ENCODE measurements at regions not wholly inside any gene's neighbourhood (a gene's known extent, or its start where the extent isn't known, plus 50 kb on each side); places are given as distances from the start of the nearest gene placed in this dataset.

- TF ChIP-seq, protein P1, sequence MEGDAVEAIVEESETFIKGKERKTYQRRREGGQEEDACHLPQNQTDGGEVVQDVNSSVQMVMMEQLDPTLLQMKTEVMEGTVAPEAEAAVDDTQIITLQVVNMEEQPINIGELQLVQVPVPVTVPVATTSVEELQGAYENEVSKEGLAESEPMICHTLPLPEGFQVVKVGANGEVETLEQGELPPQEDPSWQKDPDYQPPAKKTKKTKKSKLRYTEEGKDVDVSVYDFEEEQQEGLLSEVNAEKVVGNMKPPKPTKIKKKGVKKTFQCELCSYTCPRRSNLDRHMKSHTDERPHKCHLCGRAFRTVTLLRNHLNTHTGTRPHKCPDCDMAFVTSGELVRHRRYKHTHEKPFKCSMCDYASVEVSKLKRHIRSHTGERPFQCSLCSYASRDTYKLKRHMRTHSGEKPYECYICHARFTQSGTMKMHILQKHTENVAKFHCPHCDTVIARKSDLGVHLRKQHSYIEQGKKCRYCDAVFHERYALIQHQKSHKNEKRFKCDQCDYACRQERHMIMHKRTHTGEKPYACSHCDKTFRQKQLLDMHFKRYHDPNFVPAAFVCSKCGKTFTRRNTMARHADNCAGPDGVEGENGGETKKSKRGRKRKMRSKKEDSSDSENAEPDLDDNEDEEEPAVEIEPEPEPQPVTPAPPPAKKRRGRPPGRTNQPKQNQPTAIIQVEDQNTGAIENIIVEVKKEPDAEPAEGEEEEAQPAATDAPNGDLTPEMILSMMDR (IDR thresholded peaks at IDR 0.05) = no peak
- no peaks in the 10 kb centered on the region for H3K36me3 ChIP-seq
- no peaks in the 10 kb centered on the region for H3K27me3 ChIP-seq (ENCODE audit: low read depth)
- intact Hi-C loops (cut with DNase I) = no loop called here
- no peaks in the 10 kb centered on the region for H3K9me3 ChIP-seq
- no peak overlapping the region for H3K27ac ChIP-seq
- H3K4me1 ChIP-seq = no peaks in the 10 kb centered on the region
- H3K4me3 ChIP-seq = no peak overlapping the region
- DNase-seq (no peak), ATAC-seq (no peak)
These were observed 145.1 kb upstream of the TBCA start for GRCh38 chr5:77921094-77921768.

DNA sequence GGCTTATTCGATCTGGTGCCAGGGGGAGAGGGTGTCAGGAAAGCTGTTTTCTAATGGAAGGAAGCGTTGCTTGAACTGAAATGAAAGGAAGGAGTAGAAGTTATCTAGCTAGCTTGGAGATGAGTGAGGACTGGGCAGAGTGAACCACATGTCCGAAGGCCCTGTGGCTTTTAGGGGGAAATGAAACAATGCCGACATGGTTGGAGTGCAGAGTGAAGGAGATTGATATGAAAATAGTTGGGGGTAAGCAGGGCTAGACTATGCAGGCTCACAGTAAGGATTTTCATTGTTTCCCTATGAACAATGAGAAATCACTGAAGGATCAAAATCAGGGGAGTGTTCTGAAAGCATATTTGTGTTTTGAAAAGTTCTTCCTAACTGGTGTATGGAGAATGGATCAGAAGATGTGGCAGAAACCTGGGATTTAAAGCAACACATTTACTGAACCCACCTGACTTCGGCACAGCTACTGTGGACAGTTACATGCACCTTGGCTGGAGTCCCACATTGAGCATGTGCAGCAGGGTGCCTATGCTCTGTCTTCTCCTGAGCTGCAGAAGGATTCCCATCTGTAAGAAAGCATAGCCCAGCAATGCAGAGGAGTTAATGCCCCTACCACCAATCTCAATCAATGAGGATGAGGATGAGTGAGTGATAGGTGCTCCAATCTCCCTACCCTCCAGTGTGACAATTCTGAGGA is 144.4 kb upstream of the TBCA start:
- DNase-seq = no peak

GRCh38 chr5:77915346-77915745 is 139.2 kb upstream of the TBCA start:
- Histone ChIP-seq H3K9me3 (no peaks in the 10 kb centered on the region), H3K4me1 (no peaks in the 10 kb centered on the region), H3K4me3 (no peak overlapping the region), H3K27ac (no peak overlapping the region), H3K27me3 (ENCODE audit: low read depth) (no peaks in the 10 kb centered on the region), H3K36me3 (no peaks in the 10 kb centered on the region)
- intact Hi-C loops (cut with DNase I) = no loop called here
- no peak for ATAC-seq
- TF ChIP-seq, protein P1 (IDR thresholded peaks at IDR 0.05) = no peak
- DNase-seq = no peak

More for the DNA sequence above, 144.4 kb upstream of the TBCA start:
- Histone ChIP-seq H3K27me3 (ENCODE audit: low read depth) (no peaks in the 10 kb centered on the region), H3K36me3 (no peaks in the 10 kb centered on the region), H3K9me3 (no peaks in the 10 kb centered on the region), H3K27ac (no peak overlapping the region), H3K4me3 (no peak overlapping the region), H3K4me1 (no peaks in the 10 kb centered on the region)
- TF ChIP-seq, protein P1 (IDR thresholded peaks at IDR 0.05) = no peak
- no peak for ATAC-seq
- intact Hi-C loops (cut with DNase I) = no loop called here

GRCh38 chr5:77912721-77913120 is 136.6 kb upstream of the TBCA start:
- Histone ChIP-seq H3K27ac (no peak overlapping the region), H3K36me3 (no peaks in the 10 kb centered on the region), H3K9me3 (no peaks in the 10 kb centered on the region), H3K27me3 (ENCODE audit: low read depth) (no peaks in the 10 kb centered on the region), H3K4me1 (no peaks in the 10 kb centered on the region), H3K4me3 (no peak overlapping the region)
- TF ChIP-seq, protein P1 (IDR thresholded peaks at IDR 0.05) = no peak
- ATAC-seq (no peak), DNase-seq (no peak)
- intact Hi-C loops (cut with DNase I) = no loop called here

DNA sequence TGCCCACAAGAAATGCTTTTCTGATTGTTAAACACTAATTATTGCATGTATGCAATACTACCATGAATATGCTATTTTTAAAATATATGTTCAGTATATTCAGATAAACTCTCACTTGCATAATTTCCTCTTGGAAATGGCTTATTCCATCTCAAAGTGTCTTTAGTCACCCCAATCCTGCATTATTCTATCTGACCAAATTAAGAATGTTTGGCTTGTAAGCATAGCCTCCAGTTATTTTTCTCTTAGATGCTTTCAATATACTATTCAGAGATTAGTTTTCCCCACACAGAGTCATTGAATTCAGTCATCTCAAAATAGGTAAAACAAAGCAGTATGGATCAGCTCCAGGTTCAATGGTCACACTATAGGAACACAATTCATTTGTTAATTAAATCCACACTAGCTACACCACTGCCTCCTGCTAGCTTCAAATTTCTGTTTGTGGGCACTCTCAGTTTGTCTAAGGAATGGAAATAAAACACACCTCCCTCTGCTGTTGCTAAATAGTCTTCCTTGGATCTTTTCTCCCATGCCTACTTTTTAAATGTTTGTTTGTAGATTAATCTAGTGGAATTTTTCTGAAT is 134.6 kb upstream of the TBCA start:
- TF ChIP-seq, protein P1 (IDR thresholded peaks at IDR 0.05) = no peak
- DNase-seq (no peak), ATAC-seq (no peak)
- H3K36me3 ChIP-seq = no peaks in the 10 kb centered on the region
- H3K4me1 ChIP-seq = no peaks in the 10 kb centered on the region
- H3K4me3 ChIP-seq = no peak overlapping the region
- no peaks in the 10 kb centered on the region for H3K27me3 ChIP-seq (ENCODE audit: low read depth)
- no peak overlapping the region for H3K27ac ChIP-seq
- no peaks in the 10 kb centered on the region for H3K9me3 ChIP-seq
- intact Hi-C loops (cut with DNase I) = no loop called here
